Spinal cord (tissue), 9 donors: ENCODE measurements at regions not wholly inside any gene's neighbourhood (a gene's known extent, or its start where the extent isn't known, plus 50 kb on each side); places are given as distances from the start of the nearest gene placed in this dataset.
"Not testable (repeated sequence)": the region's sequence is repeated elsewhere in the genome, so short reads cannot be mapped to it uniquely, and the experiment has no call there.

ENCODE experiments used
- DNase-seq, 6 donors: peaks; one replicate each; pipeline versions ENCODE4 v3.0.0 to v3.0.0-alpha.2; 2013 to 2015; ENCODE audit warnings: low spot score in 6 of 6, low read depth in 4 of 6
- H3K27ac ChIP-seq: one replicate; pipeline ENCODE4 v1.5.1; 2013; ENCODE audit warnings: low read depth, low read length, control low read depth
- H3K27me3 ChIP-seq: one replicate; pipeline ENCODE4 v1.6.1; 2013; ENCODE audit warnings: low read length; ENCODE audit not compliant: control insufficient read depth, insufficient read depth
- H3K36me3 ChIP-seq: one replicate; pipeline ENCODE4 v1.6.1; 2013; ENCODE audit warnings: low read length; ENCODE audit not compliant: control insufficient read depth, insufficient read depth
- H3K4me1 ChIP-seq: one replicate; pipeline ENCODE4 v1.6.1; 2013; ENCODE audit warnings: low read length; ENCODE audit not compliant: control insufficient read depth, insufficient read depth
- H3K4me3 ChIP-seq: one replicate; pipeline ENCODE4 v1.5.1; 2013; ENCODE audit warnings: low read depth, low read length, control low read depth
- H3K9me3 ChIP-seq: one replicate; pipeline ENCODE4 v1.6.1; 2013; ENCODE audit warnings: low read length; ENCODE audit not compliant: control insufficient read depth, insufficient read depth
- WGBS: methylation state at CpG from one replicate; pipeline ENCODE4 v1.1.5; 2013; ENCODE audit warnings: missing lambda C conversion rate; ENCODE audit not compliant: insufficient coverage; 5-methylcytosine and 5-hydroxymethylcytosine counted together
- donor health status: healthy.

GRCh38 chr13:67914535-67914934 is 684.4 kb upstream of the PCDH9 start:
- H3K27me3 ChIP-seq: no peaks in the 10 kb centered on the region
- H3K36me3 ChIP-seq: no peaks in the 10 kb centered on the region
- no peak overlapping the region for H3K4me3 ChIP-seq
- no peak overlapping the region for H3K27ac ChIP-seq
- no peak for DNase-seq
- H3K4me1 ChIP-seq: no peaks in the 10 kb centered on the region
- H3K9me3 ChIP-seq: no peaks in the 10 kb centered on the region
- 98% methylated on average over 5 of the region's 27 CpGs for WGBS

- DNase-seq, H3K4me1 ChIP-seq, H3K4me3 ChIP-seq, H3K36me3 ChIP-seq, H3K27me3 ChIP-seq, H3K9me3 ChIP-seq, H3K27ac ChIP-seq: not testable (repeated sequence)
- whole genome bisulfite sequencing: no CpG with 5 or more reads among the region's 8 CpGs
Observed at GRCh38 chr13:67902960-67903359, 672.8 kb upstream of the PCDH9 start.

GRCh38 chr13:67880916-67881315 is 650.8 kb upstream of the PCDH9 start:
- H3K27me3 ChIP-seq: no peaks in the 10 kb centered on the region
- no peak overlapping the region for H3K4me3 ChIP-seq
- no CpG with 5 or more reads among the region's 1 CpG for WGBS
- no peaks in the 10 kb centered on the region for H3K4me1 ChIP-seq
- no peaks in the 10 kb centered on the region for H3K36me3 ChIP-seq
- H3K27ac ChIP-seq: no peak overlapping the region
- no peaks in the 10 kb centered on the region for H3K9me3 ChIP-seq
- DNase-seq: no peak

- 100% methylated on average over 7 of the region's 8 CpGs for WGBS
- Histone ChIP-seq H3K4me1 (no peaks in the 10 kb centered on the region), H3K27ac (no peak overlapping the region), H3K4me3 (no peak overlapping the region), H3K9me3 (no peaks in the 10 kb centered on the region), H3K36me3 (no peaks in the 10 kb centered on the region), H3K27me3 (no peaks in the 10 kb centered on the region)
- DNase-seq: no peak
Observed at GRCh38 chr13:67878376-67878775, 648.2 kb upstream of the PCDH9 start.

GRCh38 chr13:67877031-67877430 is 646.9 kb upstream of the PCDH9 start:
- Histone ChIP-seq H3K4me1 (no peaks in the 10 kb centered on the region), H3K4me3 (no peak overlapping the region), H3K36me3 (no peaks in the 10 kb centered on the region), H3K27ac (no peak overlapping the region), H3K9me3 (no peaks in the 10 kb centered on the region), H3K27me3 (no peaks in the 10 kb centered on the region)
- DNase-seq: no peak
- 93% methylated on average over 5 of the region's 5 CpGs for WGBS

- no peak for DNase-seq
- WGBS: no CpG with 5 or more reads among the region's 2 CpGs
- H3K36me3 ChIP-seq: no peaks in the 10 kb centered on the region
- no peaks in the 10 kb centered on the region for H3K27me3 ChIP-seq
- H3K9me3 ChIP-seq: peaks cover 7% of the 10 kb centered on the region
- H3K27ac ChIP-seq: no peak overlapping the region
- no peak overlapping the region for H3K4me3 ChIP-seq
- no peaks in the 10 kb centered on the region for H3K4me1 ChIP-seq
Observed at GRCh38 chr13:67867206-67867605, 637.1 kb upstream of the PCDH9 start.

GRCh38 chr13:67860315-67860714 is 630.2 kb upstream of the PCDH9 start:
- no peaks in the 10 kb centered on the region for H3K4me1 ChIP-seq
- WGBS: 76% methylated on average over 2 of the region's 3 CpGs
- no peak overlapping the region for H3K4me3 ChIP-seq
- H3K36me3 ChIP-seq: no peaks in the 10 kb centered on the region
- H3K9me3 ChIP-seq: peaks cover 4% of the 10 kb centered on the region
- H3K27me3 ChIP-seq: no peaks in the 10 kb centered on the region
- H3K27ac ChIP-seq: no peak overlapping the region
- no peak for DNase-seq

- Histone ChIP-seq H3K27ac (no peak overlapping the region), H3K27me3 (no peaks in the 10 kb centered on the region), H3K36me3 (no peaks in the 10 kb centered on the region), H3K4me3 (no peak overlapping the region), H3K9me3 (peaks cover 2% of the 10 kb centered on the region), H3K4me1 (no peaks in the 10 kb centered on the region)
- WGBS: 100% methylated on average over 2 of the region's 3 CpGs
- DNase-seq: no peak
Observed at GRCh38 chr13:67859904-67860303, 629.8 kb upstream of the PCDH9 start.

- H3K36me3 ChIP-seq: no peaks in the 10 kb centered on the region
- peaks cover under 1% of the 10 kb centered on the region for H3K9me3 ChIP-seq
- no peaks in the 10 kb centered on the region for H3K4me1 ChIP-seq
- H3K27me3 ChIP-seq: no peaks in the 10 kb centered on the region
- H3K4me3 ChIP-seq: no peak overlapping the region
- DNase-seq: no peak
- H3K27ac ChIP-seq: no peak overlapping the region
- WGBS: 90% methylated on average over 14 of the region's 16 CpGs
Observed at GRCh38 chr13:67857581-67858310, 627.6 kb upstream of the PCDH9 start.

GRCh38 chr13:67856955-67857354 is 626.8 kb upstream of the PCDH9 start:
- no peak overlapping the region for H3K27ac ChIP-seq
- H3K27me3 ChIP-seq: no peaks in the 10 kb centered on the region
- no peak overlapping the region for H3K4me3 ChIP-seq
- H3K4me1 ChIP-seq: no peaks in the 10 kb centered on the region
- no peaks in the 10 kb centered on the region for H3K36me3 ChIP-seq
- H3K9me3 ChIP-seq: no peaks in the 10 kb centered on the region
- DNase-seq: no peak
